UCSD-AML1 (cell line): ENCODE measurements at regions not wholly inside any gene's neighbourhood (a gene's known extent, or its start where the extent isn't known, plus 50 kb on each side); places are given as distances from the start of the nearest gene placed in this dataset.
"Not testable (repeated sequence)": the region's sequence is repeated elsewhere in the genome, so short reads cannot be mapped to it uniquely, and the experiment has no call there.

ENCODE experiments used
- DNase-seq: peaks from one replicate; lab custom pipeline; 2025; ENCODE audit not compliant: unreplicated experiment; lab: John Stamatoyannopoulos, UW

GRCh38 chr4:55028196-55028595, 97.2 kb downstream of the KDR start:
- no peak for DNase-seq

GRCh38 chr4:55027596-55027995, 97.8 kb downstream of the KDR start:
- DNase-seq, result no peak

GRCh38 chr4:55025456-55025855, 99.9 kb downstream of the KDR start:
- DNase-seq, result not testable (repeated sequence)

- no peak for DNase-seq
These were observed 102.4 kb downstream of the KDR start for GRCh38 chr4:55023030-55023429.

GRCh38 chr4:55021214-55021613, 104.2 kb downstream of the KDR start:
- DNase-seq, result no peak

GRCh38 chr4:55020131-55020530, 105.3 kb downstream of the KDR start:
- no peak for DNase-seq

GRCh38 chr4:55018978-55019377, 106.4 kb downstream of the KDR start:
- no peak for DNase-seq

- DNase-seq, result no peak
These were observed 106.9 kb downstream of the KDR start for GRCh38 chr4:55018521-55018920.

- DNase-seq, result no peak
These were observed 108.0 kb downstream of the KDR start for GRCh38 chr4:55017406-55017805.

GRCh38 chr4:55016131-55016530, 109.3 kb downstream of the KDR start:
- no peak for DNase-seq

- no peak for DNase-seq
These were observed 110.5 kb downstream of the KDR start for GRCh38 chr4:55014876-55015275.

GRCh38 chr4:55013431-55013955, 111.9 kb downstream of the KDR start:
- no peak for DNase-seq

- DNase-seq, result no peak
These were observed 112.8 kb downstream of the KDR start for GRCh38 chr4:55012363-55013230.

- DNase-seq, result no peak
These were observed 113.6 kb downstream of the KDR start for GRCh38 chr4:55011761-55012160.

GRCh38 chr4:55010550-55010949, 114.8 kb downstream of the KDR start:
- DNase-seq, result no peak

- DNase-seq, result peak; percentile 70
These were observed 117.0 kb downstream of the KDR start for GRCh38 chr4:55008166-55009056.

- no peak for DNase-seq
These were observed 119.5 kb downstream of the KDR start for GRCh38 chr4:55005910-55006309.

GRCh38 chr4:55004831-55005230, 120.6 kb downstream of the KDR start:
- DNase-seq, result no peak

- DNase-seq, result no peak
These were observed 123.0 kb downstream of the KDR start for GRCh38 chr4:55002431-55002830.

GRCh38 chr4:55001538-55001937, 123.9 kb downstream of the KDR start:
- DNase-seq, result no peak

GRCh38 chr4:54999003-54999402, 126.4 kb downstream of the KDR start:
- DNase-seq, result no peak
